ENCODE measurements at regions not wholly inside any gene's neighbourhood (a gene's known extent, or its start where the extent isn't known, plus 50 kb on each side); places are given as distances from the start of the nearest gene placed in this dataset.
"Not testable (repeated sequence)": the region's sequence is repeated elsewhere in the genome, so short reads cannot be mapped to it uniquely, and the experiment has no call there.

DNA sequence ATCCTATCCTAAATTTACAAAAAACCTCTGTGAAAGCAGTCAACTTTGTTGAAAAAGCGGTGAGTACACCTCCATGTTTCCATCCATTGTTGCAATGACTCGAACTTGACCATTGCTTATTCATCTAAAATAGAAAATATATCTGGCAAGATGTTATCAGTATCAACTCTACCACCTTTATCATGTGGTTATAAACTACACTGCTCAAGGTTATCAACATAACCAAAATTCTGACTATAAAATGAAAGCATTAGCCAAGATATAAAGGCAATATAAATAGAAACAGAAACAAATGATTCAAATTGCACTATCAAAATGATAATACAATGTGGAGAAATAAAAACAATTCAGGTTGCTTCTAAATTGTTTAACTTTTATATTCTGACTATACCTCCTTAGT is 150.0 kb downstream of the AVL9 start:
- DNase-seq: not testable (repeated sequence)

DNA sequence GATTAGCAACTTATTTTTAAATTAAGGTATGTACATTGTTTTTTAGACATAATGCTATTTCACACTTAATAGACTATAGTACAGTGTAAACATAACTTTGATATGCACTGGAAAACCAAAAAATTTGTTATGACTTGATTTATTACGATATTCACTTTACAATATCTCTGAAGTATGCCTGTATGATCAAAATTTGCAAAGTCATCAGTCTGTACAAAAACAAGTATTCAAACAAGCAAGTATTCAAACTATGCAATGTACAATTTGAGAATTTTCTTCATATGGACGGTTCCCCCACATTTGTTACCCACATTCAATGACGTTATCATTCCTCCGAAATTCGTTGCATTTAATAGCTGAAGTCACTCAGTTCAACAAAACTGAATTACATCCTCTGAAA is 147.9 kb downstream of the AVL9 start:
- DNase-seq: no peak

DNA sequence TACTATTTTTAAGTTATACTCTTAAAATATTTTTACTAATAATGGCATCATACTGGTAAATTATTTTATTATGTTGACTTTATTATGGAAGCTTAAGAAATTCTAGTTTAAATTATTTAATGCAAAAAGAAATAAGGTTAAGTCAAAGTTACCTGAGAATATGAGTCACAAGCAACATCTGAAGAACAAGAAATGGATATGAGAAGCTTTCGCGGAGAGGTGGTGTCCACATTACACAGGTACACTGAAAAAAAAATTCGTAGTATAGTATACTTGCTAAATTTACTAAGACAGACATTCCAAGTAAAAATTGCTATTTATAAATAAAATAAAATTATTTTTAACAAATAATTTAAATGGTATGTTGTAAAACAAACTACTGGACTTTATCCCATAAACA is 143.8 kb downstream of the AVL9 start:
- no peak for DNase-seq

DNA sequence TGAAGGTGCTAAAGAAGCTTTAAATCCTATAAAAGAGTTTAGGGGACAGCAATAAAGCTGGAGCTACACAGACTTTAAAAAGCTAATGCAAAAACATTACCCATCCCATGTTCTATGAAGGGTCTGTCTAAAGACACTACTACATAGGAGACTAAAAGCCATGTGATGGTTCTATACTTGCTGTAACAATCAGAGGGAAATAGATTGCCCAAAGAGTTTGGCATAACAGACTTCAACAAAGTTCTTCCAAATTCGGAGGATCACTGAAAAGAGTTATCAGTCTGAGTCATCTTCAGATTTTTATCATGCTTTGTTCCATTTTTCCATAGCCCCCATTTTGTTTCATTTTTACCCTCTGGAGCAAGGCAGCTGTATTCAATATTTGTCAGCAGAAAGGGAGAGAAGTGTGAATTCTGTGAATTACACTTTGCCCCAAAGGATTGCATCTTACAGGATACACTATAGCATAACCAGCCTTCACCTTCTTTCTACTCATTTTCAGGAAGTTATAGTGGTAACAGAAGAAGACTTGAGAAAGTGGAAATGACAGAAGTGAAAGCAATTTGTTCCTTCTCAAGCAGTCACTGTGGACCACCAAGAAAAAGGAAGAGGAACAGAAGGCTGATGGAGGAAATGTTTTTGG is 143.3 kb downstream of the AVL9 start:
- DNase-seq: peak in 1 of 2 donors; percentile 9

All from CD4-positive, alpha-beta T cell treated with Interleukin-4 for 1 hour (primary cell).